ENCODE measurements at regions not wholly inside any gene's neighbourhood (a gene's known extent, or its start where the extent isn't known, plus 50 kb on each side); places are given as distances from the start of the nearest gene placed in this dataset.
"Not testable (repeated sequence)": the region's sequence is repeated elsewhere in the genome, so short reads cannot be mapped to it uniquely, and the experiment has no call there.

DNA sequence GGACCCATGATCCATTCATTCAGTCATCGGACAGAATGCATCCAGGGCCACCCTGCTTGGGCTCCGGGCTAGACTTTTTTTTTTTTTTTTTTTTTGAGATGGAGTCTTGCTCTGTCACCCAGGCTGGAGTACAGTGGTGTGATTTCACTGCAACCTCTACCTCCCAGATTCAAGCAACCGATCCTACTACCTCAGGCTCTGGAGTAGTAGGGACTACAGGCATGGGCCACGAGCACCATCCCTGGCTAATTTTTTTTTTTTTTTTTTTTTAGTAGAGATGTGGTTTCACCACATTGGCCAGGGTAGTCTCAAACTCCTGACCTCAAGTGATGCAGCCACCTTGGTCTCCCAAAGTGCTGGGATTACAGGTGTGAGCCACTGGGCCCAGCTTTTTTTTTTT, 65.1 kb downstream of the CCNE1 start:
- not testable (repeated sequence) for TF ChIP-seq EP300 (IDR thresholded peaks at IDR 0.05; ENCODE audit: borderline replicate concordance in 1 of 2, control insufficient read depth in 1 of 2, low read depth in 2 of 2, low read length in 2 of 2); ZNF207 (IDR thresholded peaks at IDR 0.05; ENCODE audit: borderline replicate concordance); POU2F2 (IDR thresholded peaks at IDR 0.05; ENCODE audit: borderline replicate concordance, low read depth, low read length); EZH2 (IDR thresholded peaks at IDR 0.05; ENCODE audit: borderline replicate concordance, control insufficient read depth, low read depth, low read length); EGR1 (IDR thresholded peaks at IDR 0.05; ENCODE audit: borderline replicate concordance in 1 of 2, low read depth in 2 of 2, low read length in 2 of 2); TARDBP (IDR thresholded peaks at IDR 0.05; ENCODE audit: borderline replicate concordance)
- TF ChIP-seq, protein P1, sequence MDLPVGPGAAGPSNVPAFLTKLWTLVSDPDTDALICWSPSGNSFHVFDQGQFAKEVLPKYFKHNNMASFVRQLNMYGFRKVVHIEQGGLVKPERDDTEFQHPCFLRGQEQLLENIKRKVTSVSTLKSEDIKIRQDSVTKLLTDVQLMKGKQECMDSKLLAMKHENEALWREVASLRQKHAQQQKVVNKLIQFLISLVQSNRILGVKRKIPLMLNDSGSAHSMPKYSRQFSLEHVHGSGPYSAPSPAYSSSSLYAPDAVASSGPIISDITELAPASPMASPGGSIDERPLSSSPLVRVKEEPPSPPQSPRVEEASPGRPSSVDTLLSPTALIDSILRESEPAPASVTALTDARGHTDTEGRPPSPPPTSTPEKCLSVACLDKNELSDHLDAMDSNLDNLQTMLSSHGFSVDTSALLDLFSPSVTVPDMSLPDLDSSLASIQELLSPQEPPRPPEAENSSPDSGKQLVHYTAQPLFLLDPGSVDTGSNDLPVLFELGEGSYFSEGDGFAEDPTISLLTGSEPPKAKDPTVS (IDR thresholded peaks at IDR 0.05; ENCODE audit: low read depth, low read length) = not testable (repeated sequence)
- TF ChIP-seq, protein P2, sequence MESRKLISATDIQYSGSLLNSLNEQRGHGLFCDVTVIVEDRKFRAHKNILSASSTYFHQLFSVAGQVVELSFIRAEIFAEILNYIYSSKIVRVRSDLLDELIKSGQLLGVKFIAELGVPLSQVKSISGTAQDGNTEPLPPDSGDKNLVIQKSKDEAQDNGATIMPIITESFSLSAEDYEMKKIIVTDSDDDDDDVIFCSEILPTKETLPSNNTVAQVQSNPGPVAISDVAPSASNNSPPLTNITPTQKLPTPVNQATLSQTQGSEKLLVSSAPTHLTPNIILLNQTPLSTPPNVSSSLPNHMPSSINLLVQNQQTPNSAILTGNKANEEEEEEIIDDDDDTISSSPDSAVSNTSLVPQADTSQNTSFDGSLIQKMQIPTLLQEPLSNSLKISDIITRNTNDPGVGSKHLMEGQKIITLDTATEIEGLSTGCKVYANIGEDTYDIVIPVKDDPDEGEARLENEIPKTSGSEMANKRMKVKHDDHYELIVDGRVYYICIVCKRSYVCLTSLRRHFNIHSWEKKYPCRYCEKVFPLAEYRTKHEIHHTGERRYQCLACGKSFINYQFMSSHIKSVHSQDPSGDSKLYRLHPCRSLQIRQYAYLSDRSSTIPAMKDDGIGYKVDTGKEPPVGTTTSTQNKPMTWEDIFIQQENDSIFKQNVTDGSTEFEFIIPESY (IDR thresholded peaks at IDR 0.05) = not testable (repeated sequence)
- TF ChIP-seq, protein P3, sequence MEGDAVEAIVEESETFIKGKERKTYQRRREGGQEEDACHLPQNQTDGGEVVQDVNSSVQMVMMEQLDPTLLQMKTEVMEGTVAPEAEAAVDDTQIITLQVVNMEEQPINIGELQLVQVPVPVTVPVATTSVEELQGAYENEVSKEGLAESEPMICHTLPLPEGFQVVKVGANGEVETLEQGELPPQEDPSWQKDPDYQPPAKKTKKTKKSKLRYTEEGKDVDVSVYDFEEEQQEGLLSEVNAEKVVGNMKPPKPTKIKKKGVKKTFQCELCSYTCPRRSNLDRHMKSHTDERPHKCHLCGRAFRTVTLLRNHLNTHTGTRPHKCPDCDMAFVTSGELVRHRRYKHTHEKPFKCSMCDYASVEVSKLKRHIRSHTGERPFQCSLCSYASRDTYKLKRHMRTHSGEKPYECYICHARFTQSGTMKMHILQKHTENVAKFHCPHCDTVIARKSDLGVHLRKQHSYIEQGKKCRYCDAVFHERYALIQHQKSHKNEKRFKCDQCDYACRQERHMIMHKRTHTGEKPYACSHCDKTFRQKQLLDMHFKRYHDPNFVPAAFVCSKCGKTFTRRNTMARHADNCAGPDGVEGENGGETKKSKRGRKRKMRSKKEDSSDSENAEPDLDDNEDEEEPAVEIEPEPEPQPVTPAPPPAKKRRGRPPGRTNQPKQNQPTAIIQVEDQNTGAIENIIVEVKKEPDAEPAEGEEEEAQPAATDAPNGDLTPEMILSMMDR (IDR thresholded peaks at IDR 0.05 in 2 of 3, conservative IDR thresholded peaks at IDR 0.05 in 1 of 3; ENCODE audit: control insufficient read depth in 2 of 3, extremely low read depth in 1 of 3, insufficient read depth in 1 of 3, low read depth in 3 of 3, low read length in 3 of 3) = not testable (repeated sequence)
- TF ChIP-seq, protein P4, sequence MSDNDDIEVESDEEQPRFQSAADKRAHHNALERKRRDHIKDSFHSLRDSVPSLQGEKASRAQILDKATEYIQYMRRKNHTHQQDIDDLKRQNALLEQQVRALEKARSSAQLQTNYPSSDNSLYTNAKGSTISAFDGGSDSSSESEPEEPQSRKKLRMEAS (IDR thresholded peaks at IDR 0.05; ENCODE audit: low read depth, low read length) = not testable (repeated sequence)
- TF ChIP-seq, protein P5, sequence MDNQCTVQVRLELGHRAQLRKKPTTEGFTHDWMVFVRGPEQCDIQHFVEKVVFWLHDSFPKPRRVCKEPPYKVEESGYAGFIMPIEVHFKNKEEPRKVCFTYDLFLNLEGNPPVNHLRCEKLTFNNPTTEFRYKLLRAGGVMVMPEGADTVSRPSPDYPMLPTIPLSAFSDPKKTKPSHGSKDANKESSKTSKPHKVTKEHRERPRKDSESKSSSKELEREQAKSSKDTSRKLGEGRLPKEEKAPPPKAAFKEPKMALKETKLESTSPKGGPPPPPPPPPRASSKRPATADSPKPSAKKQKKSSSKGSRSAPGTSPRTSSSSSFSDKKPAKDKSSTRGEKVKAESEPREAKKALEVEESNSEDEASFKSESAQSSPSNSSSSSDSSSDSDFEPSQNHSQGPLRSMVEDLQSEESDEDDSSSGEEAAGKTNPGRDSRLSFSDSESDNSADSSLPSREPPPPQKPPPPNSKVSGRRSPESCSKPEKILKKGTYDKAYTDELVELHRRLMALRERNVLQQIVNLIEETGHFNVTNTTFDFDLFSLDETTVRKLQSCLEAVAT (IDR thresholded peaks at IDR 0.05) = not testable (repeated sequence)

All from GM12878 (cell line).